HuH-7.5 (cell line): ENCODE measurements at regions not wholly inside any gene's neighbourhood (a gene's known extent, or its start where the extent isn't known, plus 50 kb on each side); places are given as distances from the start of the nearest gene placed in this dataset.
"Not testable (repeated sequence)": the region's sequence is repeated elsewhere in the genome, so short reads cannot be mapped to it uniquely, and the experiment has no call there.

Experiments
- DNase-seq: peaks from one replicate; pipeline ENCODE4 v3.0.0; 2011; ENCODE audit warnings: low spot score

DNA sequence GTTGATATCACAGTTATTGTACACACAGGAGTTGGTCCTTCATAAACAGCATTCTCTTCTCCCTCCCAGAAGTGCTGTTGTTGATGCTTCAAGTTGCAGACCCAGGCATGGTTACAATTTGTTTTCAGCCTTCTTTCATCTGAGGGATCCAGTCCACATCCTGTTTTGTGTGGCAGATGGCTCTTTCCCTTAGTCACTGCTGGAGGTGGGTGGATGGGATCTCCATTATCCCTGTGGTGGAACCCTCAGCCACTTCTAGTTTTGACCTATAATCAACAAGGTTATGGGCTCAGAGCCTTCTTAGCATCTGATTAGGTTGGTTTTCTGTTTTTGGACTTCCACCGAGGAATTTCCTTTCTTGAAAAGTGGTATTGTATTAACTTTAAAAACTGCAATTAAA, 214.2 kb downstream of the SH2D4B start:
- DNase-seq: no peak

DNA sequence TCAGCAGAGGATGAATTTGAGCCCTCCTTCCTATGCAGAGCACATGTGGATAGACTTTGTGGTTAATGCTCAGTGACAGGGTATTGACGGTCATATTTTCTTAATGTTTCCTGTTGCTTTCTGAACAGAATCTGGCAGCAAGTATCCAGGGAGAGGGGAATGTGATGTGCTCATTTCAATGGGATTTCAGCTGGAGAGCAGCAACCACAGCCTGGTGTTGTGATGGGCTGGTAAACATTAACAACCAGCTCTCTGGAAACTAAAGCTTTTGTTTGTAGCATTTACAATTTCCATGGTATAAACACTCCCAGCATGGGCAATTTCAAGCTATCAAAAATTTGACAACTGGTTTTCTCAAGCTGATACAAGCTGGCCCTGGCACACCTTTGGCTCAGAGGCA, 215.9 kb downstream of the SH2D4B start:
- no peak for DNase-seq

DNA sequence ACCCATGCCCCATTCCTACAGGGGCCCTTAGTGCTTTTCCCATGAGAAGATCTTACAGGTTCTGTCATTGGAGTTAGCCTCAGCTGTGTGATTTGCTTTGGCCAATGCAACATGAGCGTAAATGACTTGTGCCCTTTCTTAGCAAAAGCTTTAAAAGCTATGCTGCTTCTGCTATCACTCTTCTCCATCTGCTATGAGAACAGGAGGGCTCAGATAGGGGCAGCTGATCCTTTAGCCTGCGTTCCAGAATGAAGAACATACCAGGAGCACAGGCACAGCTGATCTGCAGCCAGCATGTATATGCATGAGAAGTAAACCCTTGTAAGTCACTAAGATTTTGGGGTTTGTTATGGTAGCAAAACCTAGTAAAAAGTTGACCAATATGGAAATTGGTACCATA, 218.2 kb downstream of the SH2D4B start:
- no peak for DNase-seq

DNA sequence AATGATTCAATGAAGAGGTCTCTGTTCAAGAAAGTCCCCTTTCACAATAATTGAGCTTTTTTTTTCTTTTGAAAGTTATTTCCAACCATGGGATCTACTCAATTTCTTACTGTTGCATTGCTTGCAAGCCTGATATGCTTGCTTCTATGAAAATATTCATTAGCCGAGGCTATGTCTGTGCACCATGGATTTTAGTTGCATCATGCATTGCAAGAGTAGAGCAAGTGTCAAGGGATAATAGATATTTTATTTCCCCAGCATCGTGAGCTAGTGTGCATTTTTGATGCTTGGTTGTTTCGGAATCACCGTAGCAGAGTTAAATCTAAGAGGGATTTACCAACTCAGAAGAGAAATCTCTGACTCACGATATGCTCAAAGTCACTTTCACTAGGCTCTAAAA, 222.0 kb downstream of the SH2D4B start:
- no peak for DNase-seq

DNA sequence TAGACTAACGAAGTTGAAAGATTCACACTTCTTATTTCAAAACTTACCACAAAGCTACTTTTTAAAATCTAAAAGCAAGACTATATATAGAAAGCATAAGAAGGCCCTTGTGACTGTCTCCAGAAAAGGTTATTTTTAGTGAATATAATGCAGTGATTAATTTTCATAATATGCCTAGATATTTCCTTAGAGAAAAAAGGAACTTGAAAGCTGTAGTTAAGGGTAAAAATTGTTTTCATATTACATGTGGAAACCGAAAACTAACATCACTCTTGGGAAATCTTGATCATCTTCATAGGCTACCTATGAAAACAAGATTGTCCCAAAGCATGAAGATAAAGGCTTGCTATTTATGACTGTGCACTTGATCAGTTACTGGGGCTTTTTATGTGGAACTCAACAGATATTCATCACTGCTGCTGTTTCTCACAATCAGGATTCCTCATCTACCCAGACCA, 223.2 kb downstream of the SH2D4B start:
- no peak for DNase-seq

DNA sequence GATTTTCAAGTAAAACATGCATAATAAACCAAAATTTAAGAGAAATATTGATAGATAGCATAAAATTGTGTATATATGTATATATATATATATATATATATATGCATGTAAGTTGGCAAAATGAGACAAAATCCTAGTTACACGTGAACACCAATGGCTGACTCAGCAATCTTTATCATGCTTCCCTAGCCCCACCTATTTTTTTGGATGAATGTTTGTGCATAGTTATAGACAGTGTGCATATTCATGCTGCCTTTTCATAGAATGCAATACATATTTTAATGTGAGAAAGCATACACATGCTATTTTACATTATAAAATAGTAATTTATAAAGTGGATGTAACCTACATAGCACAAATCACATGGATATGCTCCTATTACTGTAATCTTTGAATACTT, 230.3 kb downstream of the SH2D4B start:
- no peak for DNase-seq

DNA sequence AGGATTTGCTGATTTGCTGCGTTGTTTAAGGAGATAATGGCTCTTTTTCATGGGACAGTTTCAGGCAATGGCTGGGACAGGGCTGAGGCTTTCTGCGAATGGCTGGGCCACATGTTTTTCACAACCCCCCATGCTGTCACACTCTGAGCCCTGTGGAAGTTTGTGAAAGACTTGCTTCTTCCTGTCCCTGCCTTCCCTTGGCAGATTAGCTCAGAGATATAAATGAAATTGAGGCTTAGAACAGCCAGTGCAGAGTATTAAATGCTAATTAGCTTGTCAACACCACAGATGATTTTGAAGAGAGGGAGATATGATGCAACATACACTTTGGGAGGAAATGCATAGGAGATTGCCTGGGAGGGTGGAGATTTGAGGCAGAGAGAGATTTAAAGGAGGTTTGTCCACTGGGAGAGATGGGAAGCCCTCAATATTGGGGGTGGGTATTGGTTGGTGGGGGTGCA, 232.0 kb downstream of the SH2D4B start:
- no peak for DNase-seq

DNA sequence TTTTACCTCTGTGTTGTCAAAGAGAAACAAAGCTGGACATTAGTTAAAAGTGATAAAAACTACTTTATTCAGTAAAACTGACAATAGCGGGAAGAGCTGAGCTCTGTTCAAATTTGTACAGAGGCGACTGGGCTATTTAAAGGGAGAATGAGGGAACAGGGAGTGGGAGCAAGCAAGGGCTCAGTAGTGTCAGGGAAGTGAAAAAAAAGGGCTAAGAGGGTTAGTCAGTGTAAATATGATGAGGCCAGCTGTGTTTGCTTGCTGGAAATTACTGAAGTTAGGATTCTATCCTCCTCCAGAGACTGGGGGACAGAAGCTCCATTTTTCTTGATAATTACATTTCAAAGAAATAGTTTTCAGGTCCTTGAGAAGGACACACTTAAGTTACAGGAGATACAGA, 232.5 kb downstream of the SH2D4B start:
- no peak for DNase-seq

DNA sequence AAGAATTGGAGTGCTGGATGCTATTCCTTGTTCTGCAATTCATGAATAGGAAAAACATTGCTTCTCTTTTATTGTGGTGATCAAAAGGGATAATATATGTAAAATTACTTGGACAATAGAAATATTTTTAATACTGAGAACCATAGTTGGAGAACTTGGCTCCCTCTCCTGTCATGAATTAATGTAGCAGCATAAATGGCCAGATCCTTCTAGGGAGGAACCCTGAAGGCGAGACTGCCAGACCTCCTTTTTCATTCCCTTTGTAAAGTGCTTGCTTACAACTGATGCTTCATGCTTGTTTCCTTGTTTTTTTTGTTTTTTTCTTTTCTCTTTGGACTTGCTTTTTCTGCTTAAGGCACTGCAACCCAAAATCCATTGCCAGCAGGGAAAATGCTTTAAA, 233.6 kb downstream of the SH2D4B start:
- no peak for DNase-seq

DNA sequence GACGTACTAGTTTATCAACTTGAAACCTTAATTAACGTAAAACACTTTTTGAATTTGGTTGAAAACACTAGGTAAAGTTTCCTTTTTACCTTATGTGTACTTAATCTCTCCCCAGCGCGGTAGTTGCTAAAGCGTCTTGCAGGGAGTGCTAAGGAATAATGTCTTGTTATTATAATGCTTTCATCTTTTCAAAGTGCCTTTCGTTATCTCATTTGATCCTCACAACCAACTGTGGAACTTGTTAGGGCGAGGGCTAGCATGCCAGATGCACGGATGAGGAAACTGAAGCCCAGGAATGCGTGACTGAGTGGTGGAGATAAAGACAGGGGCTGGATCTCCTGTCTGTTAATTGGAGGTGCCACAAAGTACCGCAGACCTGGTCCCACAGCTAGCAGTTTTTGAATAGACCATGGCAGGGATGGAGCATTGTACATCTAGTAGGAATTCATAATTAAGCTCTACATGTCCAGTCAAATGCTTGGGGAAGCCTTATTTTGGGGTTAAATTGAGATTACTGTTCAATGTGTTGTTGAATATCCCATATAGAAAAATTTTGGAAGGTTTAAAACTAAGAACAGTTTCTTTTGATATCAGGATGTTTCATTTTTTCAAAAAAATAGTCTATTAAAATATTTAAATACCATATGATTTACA, 234.3 kb downstream of the SH2D4B start:
- no peak for DNase-seq

DNA sequence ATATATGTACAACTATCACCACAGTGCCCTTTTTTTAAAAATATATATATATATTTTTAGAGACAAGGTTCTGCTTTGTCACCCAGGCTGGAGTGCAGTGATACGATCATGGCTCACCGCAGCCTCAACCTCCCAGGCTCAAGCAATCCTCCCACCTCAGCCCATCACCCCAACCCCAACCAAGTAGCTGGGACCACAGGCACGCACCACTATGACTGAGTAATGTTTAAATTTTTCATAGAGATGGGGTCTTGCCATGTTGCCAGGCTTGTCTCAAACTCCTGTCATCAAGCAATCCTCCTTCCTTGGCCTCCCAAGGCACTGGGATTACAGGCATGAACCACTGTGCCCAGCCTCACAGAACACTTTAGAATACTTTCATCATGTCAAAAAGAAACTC, 234.9 kb downstream of the SH2D4B start:
- no peak for DNase-seq

DNA sequence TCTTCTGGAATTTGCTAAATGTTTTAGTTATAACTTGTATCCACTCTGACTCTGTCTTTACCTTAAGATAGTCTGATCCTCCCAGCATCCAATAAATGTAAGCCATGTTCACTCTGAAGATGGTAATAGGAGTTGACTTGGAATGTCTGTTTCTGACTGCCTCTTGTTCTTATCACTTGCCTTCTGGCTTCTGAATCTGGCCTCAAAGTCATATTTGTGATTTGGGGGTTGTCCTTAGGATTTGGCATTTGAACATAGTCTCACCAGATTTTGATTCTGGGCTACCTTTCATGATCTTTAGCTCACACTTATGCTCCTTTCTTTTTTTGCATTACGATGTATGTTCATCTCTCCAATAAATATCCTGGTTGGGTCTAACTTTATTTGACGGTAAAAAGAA, 247.0 kb downstream of the SH2D4B start:
- no peak for DNase-seq

DNA sequence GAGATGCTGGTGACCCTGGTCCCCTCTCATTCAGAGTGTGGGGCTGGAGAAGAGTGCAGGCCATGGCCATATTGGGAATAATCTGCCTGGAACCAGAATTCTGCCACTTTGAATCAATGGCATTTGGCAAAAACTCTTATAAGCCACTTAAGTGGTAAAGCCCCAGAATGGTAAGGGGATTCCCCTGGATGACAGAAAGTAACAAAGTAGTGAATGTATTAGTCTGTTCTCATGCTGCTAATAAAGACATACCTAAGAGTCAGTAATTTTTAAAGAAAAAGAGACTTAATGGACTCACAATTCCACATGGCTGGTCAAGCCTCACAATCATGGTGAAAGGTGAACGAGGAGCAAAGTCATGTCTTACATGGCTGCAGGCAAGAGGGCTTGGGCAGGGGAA, 248.6 kb downstream of the SH2D4B start:
- DNase-seq: no peak

DNA sequence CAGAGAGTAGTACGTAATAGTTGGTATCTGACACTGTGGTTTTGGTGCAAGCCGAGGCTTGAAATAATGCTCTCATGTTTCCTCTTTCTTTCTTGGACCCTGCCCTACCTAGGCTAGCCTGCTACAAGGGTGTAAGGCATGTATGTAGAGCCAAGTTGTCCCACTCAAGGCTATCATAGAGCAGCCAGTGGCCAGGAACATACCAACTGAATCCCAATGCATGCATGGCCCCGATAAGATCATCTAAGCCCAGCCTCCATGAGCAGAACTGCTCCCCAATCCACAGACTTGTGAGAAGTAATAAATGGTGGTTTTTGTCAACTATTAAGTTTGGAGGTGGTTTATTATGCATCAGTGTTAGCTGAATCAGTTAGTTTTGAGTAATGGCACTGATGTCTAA, 250.2 kb downstream of the SH2D4B start:
- DNase-seq: no peak

DNA sequence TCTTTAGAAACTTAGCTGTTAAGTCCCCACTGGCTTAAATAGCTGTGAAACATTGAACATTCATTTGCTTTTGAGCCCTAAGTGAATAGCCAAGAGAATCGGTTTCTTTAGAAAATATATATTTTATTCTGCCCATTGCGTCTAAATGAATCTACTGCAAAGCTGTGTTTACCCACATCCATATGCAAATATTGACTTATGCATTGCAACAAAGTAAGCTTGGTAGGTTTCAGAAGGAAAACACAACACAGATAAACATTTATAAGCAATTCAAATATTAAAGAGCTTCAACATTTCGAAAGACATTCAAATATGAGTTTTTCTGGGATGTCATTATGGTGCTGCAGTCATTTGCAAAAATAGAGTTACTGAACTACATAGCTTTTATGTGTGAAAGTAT, 257.3 kb downstream of the SH2D4B start:
- DNase-seq: no peak

DNA sequence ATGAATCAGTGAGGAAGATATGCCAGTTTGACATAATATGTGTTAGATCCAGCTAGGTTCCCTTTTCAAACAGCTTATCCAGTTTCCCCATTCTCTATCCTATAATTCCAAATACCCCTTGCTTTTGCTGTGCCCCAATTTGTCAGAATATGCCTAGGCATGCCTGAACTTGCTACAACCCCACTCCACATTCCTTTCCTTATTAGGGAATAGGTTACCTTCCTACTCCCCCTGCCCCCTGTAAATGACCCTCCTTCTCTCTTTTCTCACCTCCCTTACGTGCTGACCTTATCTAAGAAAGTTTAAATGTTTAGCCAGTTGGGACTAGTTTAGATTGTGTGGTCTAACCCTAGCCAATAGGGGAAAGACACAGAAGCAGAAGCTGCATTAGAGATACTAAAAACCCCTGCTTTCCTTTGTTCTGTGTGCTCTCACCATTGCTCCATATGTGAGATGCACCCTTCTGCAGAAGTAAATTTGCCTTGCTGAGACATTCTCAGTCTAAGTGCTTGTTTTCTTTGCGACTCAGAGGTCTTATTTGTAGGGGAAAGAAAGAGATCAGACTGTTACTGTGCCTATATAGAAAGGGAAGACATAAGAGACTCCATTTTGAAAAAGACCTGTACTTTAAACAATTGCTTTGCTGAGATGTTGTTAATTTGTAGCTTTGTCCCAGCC, 267.8 kb downstream of the SH2D4B start:
- DNase-seq: no peak

DNA sequence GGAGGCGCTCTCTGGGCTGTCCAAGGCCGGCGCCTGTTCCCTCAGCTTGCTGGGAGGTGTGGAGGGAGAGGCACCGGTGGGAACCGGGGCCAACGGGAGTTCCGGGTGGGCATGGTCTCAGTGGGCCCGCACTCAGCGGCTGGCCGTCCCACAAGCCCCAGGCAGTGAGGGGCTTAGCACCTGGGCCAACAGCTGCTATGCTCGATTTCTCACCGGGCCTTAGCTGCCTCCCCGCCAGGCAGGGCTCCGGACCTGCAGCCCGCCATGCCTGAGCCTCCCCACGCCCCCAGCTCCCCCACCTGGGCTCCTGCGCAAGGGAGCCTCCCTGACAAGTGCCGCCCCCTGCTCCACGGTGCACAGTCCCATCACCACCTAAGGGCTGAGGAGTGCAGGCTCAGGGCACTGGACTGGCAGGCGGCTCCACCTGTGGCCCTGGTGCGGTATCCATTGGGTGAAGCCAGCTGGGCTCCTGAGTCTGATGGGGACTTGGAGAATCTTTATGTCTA, 276.5 kb downstream of the SH2D4B start:
- no peak for DNase-seq

DNA sequence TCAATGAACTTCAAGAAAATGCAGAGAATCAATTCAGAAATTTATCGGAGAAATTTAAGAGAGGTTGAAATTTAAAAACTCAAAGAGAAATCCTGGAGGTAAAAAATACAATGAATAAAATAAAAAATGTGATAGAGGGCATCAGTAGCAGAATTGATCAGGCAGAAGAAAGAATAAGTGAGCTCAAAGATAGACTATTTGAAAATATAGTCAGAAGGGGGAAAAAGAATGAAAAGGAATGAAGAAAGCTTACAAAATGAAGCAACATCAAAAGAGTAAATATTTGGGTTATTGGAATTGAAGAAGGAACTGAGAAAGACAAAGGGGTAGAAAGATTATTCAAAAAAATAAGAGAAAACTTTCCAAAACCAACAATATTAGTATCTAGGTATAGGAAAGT, 291.4 kb downstream of the SH2D4B start:
- DNase-seq: no peak

DNA sequence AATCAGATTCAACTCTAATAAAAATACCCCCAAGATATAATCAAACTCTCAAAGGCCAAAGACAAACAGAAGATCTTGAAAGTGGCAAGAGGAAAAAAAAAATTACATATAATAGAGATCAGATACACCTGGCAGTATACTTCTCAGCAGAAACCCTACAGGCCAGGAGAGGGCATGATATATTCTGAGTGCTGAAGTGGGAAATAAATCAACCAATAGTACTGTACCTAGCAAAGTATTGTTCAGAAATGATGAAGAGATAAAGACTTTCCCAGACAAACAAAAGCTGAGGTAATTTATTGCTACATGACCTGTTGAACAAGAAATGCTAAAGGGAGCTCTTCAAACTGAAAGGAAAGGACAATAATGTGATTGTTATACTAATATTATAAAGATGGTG, 291.9 kb downstream of the SH2D4B start:
- no peak for DNase-seq

DNA sequence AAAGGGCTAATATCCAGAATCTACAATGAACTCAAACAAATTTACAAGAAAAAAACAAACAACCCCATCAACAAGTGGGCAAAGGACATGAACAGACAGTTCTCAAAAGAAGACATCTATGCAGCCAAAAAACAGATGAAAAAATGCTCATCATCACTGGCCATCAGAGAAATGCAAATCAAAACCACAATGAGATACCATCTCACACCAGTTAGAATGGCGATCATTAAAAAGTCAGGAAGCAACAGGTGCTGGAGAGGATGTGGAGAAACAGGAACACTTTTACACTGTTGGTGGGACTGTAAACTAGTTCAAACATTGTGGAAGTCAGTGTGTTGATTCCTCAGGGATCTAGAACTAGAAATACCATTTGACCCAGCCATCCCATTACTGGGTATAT, 295.0 kb downstream of the SH2D4B start:
- not testable (repeated sequence) for DNase-seq

DNA sequence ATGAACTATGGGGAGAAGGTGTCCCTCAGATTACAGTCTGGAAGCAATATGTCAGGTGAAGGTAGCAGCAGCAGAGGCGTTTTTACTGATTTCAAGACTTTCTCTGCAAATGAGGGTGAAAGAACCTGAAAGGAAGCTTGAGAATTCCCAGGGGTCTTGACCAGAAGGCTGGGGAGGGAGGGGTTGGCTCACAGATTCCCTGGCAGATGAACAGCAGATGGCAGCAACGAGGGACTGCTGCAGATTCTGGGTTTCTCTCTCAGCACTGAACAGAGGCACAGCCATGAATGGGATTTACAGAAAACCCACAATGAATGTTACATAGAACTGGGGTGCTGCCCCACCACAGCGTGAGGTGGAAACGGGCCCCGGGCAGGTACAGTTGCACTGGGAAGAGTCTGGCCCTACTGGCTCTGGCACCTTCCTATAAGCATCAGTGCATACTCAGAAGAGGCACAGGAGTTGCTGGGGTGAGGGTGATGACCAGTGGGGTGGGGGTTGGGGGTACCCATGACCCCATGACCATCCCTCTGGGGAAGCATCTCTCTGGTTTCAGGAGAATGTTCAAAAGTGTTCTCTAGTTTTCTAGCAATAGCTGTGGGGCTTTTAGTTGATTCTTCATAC, 317.8 kb downstream of the SH2D4B start:
- DNase-seq: peak; percentile 21

DNA sequence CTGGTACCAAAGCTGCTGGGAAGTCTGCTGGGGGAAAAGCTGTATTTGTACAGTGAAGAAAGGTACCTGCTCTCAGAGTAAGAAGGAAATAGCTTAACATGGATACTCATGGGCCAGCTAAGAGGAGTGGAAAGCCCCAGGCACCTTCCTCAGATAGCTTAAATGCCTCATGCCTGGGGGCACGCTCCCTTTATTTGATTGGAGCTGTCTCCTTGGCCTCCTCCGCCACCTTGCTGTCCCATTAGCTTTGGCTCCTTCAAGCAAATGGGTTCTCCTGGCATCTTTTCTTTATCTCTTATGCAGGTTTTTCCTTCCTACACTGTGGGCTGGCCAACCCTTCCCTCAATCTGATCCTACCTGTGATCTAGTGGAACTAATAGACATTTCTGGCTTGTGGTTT, 318.5 kb downstream of the SH2D4B start:
- no peak for DNase-seq

DNA sequence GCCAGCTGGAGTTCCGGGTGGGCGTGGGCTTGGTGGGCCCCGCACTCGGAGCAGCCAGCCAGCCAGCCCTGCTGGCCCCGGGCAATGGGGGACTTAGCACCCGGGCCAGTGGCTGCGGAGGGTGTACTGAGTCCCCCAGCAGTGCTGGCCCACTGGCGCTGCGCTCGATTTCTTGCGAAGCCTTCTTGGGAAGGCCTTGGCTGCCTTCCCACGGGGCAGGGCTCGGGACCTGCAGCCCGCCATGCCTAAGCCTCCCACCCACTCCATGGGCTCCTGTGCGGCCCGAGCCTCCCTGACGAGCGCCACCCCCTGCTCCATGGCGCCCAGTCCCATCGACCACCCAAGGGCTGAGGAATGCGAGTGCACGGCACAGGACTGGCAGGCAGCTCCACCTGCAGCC, 321.6 kb downstream of the SH2D4B start:
- DNase-seq: not testable (repeated sequence)
